NCI-H345 treated with DMSO at 0.1 percent for 48 hours (cell line): ENCODE measurements at regions not wholly inside any gene's neighbourhood (a gene's known extent, or its start where the extent isn't known, plus 50 kb on each side); places are given as distances from the start of the nearest gene placed in this dataset.
A peak's percentile ranks its signal among the peaks of the same experiment; 100 is the strongest.

ENCODE experiments used
- DNase-seq: peaks from one replicate; lab custom pipeline; 2025; ENCODE audit not compliant: unreplicated experiment; lab: John Stamatoyannopoulos, UW

- DNase-seq = no peak
These were observed 54.8 kb downstream of the NOG start for GRCh38 chr17:56648321-56648720.

- DNase-seq = no peak
These were observed 55.3 kb downstream of the NOG start for GRCh38 chr17:56648806-56649205.

GRCh38 chr17:56652628-56653027, 59.1 kb downstream of the NOG start:
- DNase-seq = no peak

GRCh38 chr17:56653877-56654276, 60.4 kb downstream of the NOG start:
- DNase-seq = no peak

- DNase-seq = no peak
These were observed 63.3 kb downstream of the NOG start for GRCh38 chr17:56656701-56657327.

GRCh38 chr17:56658648-56659047, 65.1 kb downstream of the NOG start:
- no peak for DNase-seq

GRCh38 chr17:56659622-56660021, 66.1 kb downstream of the NOG start:
- DNase-seq = no peak

GRCh38 chr17:56661906-56662305, 68.4 kb downstream of the NOG start:
- no peak for DNase-seq

- DNase-seq = no peak
These were observed 72.4 kb downstream of the NOG start for GRCh38 chr17:56665864-56666263.

GRCh38 chr17:56667925-56668458, 74.5 kb downstream of the NOG start:
- no peak for DNase-seq

- no peak for DNase-seq
These were observed 78.7 kb downstream of the NOG start for GRCh38 chr17:56672195-56672594.

- no peak for DNase-seq
These were observed 81.0 kb downstream of the NOG start for GRCh38 chr17:56674401-56674925.

- DNase-seq = no peak
These were observed 82.6 kb downstream of the NOG start for GRCh38 chr17:56675876-56676660.

- no peak for DNase-seq
These were observed 83.3 kb downstream of the NOG start for GRCh38 chr17:56676810-56677209.

- no peak for DNase-seq
These were observed 85.0 kb downstream of the NOG start for GRCh38 chr17:56678249-56679114.

GRCh38 chr17:56679115-56679776, 85.7 kb downstream of the NOG start:
- peak; percentile 29 for DNase-seq

- DNase-seq = no peak
These were observed 86.4 kb downstream of the NOG start for GRCh38 chr17:56679777-56680422.

GRCh38 chr17:56680676-56681075, 87.2 kb downstream of the NOG start:
- no peak for DNase-seq

GRCh38 chr17:56681561-56682266, 88.2 kb downstream of the NOG start:
- no peak for DNase-seq

- no peak for DNase-seq
These were observed 94.7 kb downstream of the NOG start for GRCh38 chr17:56688151-56688550.
